Endothelial cell of umbilical vein (primary cell): ENCODE measurements at regions not wholly inside any gene's neighbourhood (a gene's known extent, or its start where the extent isn't known, plus 50 kb on each side); places are given as distances from the start of the nearest gene placed in this dataset.

ENCODE experiments used
- BruUV-seq: library from RNA; stranded (reverse); fragments of 400-500 nt; replicated peaks from 2 replicates; lab custom pipeline; 2021; lab: Mats Ljungman, UMichigan
- CTCF ChIA-PET: fragments of 300-600, 350-600 bp; sonication (Branson Sonifier 250); formaldehyde crosslinking; loops from one replicate; lab custom pipeline; 2021; ENCODE audit warnings: antibody characterized with exemption, inconsistent platforms; lab: Charles Lee
- POLR2A ChIA-PET: fragments of 300-600, 350-600 bp; sonication (Branson Sonifier 250); formaldehyde crosslinking; loops from one replicate; lab custom pipeline; 2021; ENCODE audit warnings: antibody characterized with exemption, inconsistent platforms; lab: Charles Lee
- DNase-seq: peaks from one replicate; pipeline ENCODE4 v3.0.0-alpha.2; 2011; ENCODE audit warnings: low read depth, low spot score
- FAIRE-seq: peaks from 2 replicates; lab custom pipeline; 2011; peaks lifted over from hg19 to GRCh38; lab: Jason Lieb, UNC
- H2AFZ ChIP-seq: 2 replicates; pipeline ENCODE4 v1.6.0; 2012; ENCODE audit warnings: low read depth, low read length, control low read depth, inconsistent platforms
- H3K27ac ChIP-seq: 2 replicates; pipeline ENCODE4 v1.5.1; 2011; ENCODE audit warnings: low read depth, mild to moderate bottlenecking, control low read depth, low read length, moderate library complexity; ENCODE audit not compliant: insufficient read depth
- H3K27me3 ChIP-seq, 2 experiments: 2 replicates each; pipeline versions ENCODE4 v1.6.0 to v1.6.1; 2011; ENCODE audit warnings: low read length in 2 of 2, mixed read lengths in 1 of 2; ENCODE audit not compliant: control insufficient read depth in 2 of 2, insufficient read depth in 2 of 2
- H3K36me3 ChIP-seq, 2 experiments: 2 replicates in 1 of 2; 3 replicates in 1 of 2; pipeline ENCODE4 v1.5.1; 2011; ENCODE audit warnings: low read length in 2 of 2, mild to moderate bottlenecking in 1 of 2, moderate library complexity in 1 of 2; ENCODE audit not compliant: control insufficient read depth in 2 of 2, insufficient read depth in 2 of 2; ENCODE audit errors: extremely low read depth in 1 of 2
- H3K4me1 ChIP-seq: 3 replicates; pipeline ENCODE4 v1.5.1; 2011; ENCODE audit warnings: mild to moderate bottlenecking, low read length; ENCODE audit not compliant: control insufficient read depth, insufficient read depth; ENCODE audit errors: extremely low read depth
- H3K4me2 ChIP-seq: 2 replicates; pipeline ENCODE4 v1.6.1; 2011; ENCODE audit warnings: low read length, control low read depth, mixed read lengths; ENCODE audit not compliant: insufficient read depth
- H3K4me3 ChIP-seq, 3 experiments: fragments of 200-600 bp in 1 of 3; sonication (generic), shearing (Covaris generic) in 1 of 3; replicated peaks in 1 of 3; 2 replicates each; pipeline ENCODE4 v1.5.1; 2011 to 2016; ENCODE audit warnings: control low read depth in 3 of 3, low read length in 3 of 3, mild to moderate bottlenecking in 2 of 3, inconsistent platforms in 1 of 3, low read depth in 1 of 3, moderate library complexity in 1 of 3; ENCODE audit not compliant: insufficient read depth in 1 of 3
- H3K79me2 ChIP-seq: 2 replicates; pipeline ENCODE4 v1.6.0; 2012; ENCODE audit warnings: low read length, inconsistent platforms; ENCODE audit not compliant: control insufficient read depth, insufficient read depth
- H3K9ac ChIP-seq: replicated peaks from 2 replicates; pipeline ENCODE3; 2011; ENCODE audit warnings: low read length, control low read depth; ENCODE audit not compliant: insufficient read depth; ENCODE audit errors: extremely low read depth
- H3K9me1 ChIP-seq: replicated peaks from 3 replicates; pipeline ENCODE4 v1.6.0; 2011; ENCODE audit warnings: mild to moderate bottlenecking, low read length; ENCODE audit not compliant: control insufficient read depth, insufficient read depth; ENCODE audit errors: extremely low read depth
- H3K9me3 ChIP-seq: replicated peaks from 2 replicates; pipeline ENCODE4 v1.5.1; 2012; ENCODE audit warnings: low read length, inconsistent platforms; ENCODE audit not compliant: control insufficient read depth, insufficient read depth
- H4K20me1 ChIP-seq: replicated peaks from 2 replicates; pipeline ENCODE3; 2011; ENCODE audit warnings: mild to moderate bottlenecking, low read length; ENCODE audit not compliant: control insufficient read depth, insufficient read depth; ENCODE audit errors: extremely low read depth
- CTCF ChIP-seq, 2 donors: IDR thresholded peaks; 1 replicate in 1 of 2; 2 replicates in 1 of 2; pipeline ENCODE4 v1.5.1; 2011; ENCODE audit warnings: low read length in 2 of 2, mild to moderate bottlenecking in 2 of 2, moderate library complexity in 2 of 2, control low read depth in 1 of 2, inconsistent platforms in 1 of 2, low read depth in 1 of 2; ENCODE audit not compliant: insufficient read depth in 1 of 2; ENCODE audit errors: extremely low read depth in 1 of 2
- EZH2 ChIP-seq: IDR thresholded peaks from 2 replicates; pipeline ENCODE4 v1.6.1; 2012; ENCODE audit warnings: borderline replicate concordance, low read depth, mild to moderate bottlenecking, moderate library complexity, low read length, inconsistent platforms; ENCODE audit not compliant: severe bottlenecking
- FOS ChIP-seq: IDR thresholded peaks from 2 replicates; pipeline ENCODE4 v1.6.1; 2011; ENCODE audit warnings: mild to moderate bottlenecking, low read length, moderate library complexity, borderline replicate concordance; ENCODE audit not compliant: insufficient read depth
- MYC ChIP-seq: IDR thresholded peaks from one replicate; pipeline ENCODE4 v1.6.1; 2011; ENCODE audit warnings: mild to moderate bottlenecking, low read depth, low read length
- dilution Hi-C: fragments of 300-500 bp; cut with MboI; formaldehyde crosslinking; loops from one replicate; pipeline ENCODE4 v1.15.0; 2019; ENCODE audit warnings: low sequenced_read_pairs; ENCODE audit not compliant: extremely low pct_ligation_motif_present
- intact Hi-C: fragments of 100-400 bp; cut with micrococcal nuclease; formaldehyde crosslinking; loops from one replicate; pipeline ENCODE4 v1.10.0; 2022

- no peak for FAIRE-seq
- no peaks in the 10 kb centered on the region for H3K9me3 ChIP-seq
- H3K4me3 ChIP-seq: no peak overlapping the region
- no peaks in the 10 kb centered on the region for H4K20me1 ChIP-seq
- dilution Hi-C loops (no loop called here), intact Hi-C loops (no loop called here)
- no peak overlapping the region for H2AFZ ChIP-seq
- peaks cover 23% of the 10 kb centered on the region for H3K4me1 ChIP-seq
- TF ChIP-seq FOS (no peak), CTCF (IDR thresholded peaks at IDR 0.05; ENCODE audit: extremely low read depth in 1 of 2, insufficient read depth in 1 of 2, low read depth in 1 of 2, low read length in 2 of 2) (no peak), MYC (no peak), EZH2 (no peak)
- no peaks in the 10 kb centered on the region for H3K79me2 ChIP-seq
- no peak overlapping the region for H3K9ac ChIP-seq
- ChIA-PET CTCF (interaction anchor here (1.2 to 3.3 kb wide), 2 partner anchors 8 to 64 kb away, joined by 4 to 10 read pairs; no protein-coding TSS in a partner anchor), POLR2A (no interaction called here)
- no peak overlapping the region for H3K27ac ChIP-seq
- no peaks in the 10 kb centered on the region for H3K36me3 ChIP-seq
- no TSS peak for BruUV-seq
- no peak for DNase-seq
- H3K27me3 ChIP-seq: no peaks in the 10 kb centered on the region
- no peak overlapping the region for H3K4me2 ChIP-seq
- no peaks in the 10 kb centered on the region for H3K9me1 ChIP-seq
Observed at GRCh38 chr16:86953631-86954391, 363.4 kb downstream of the C16orf95 start.
